ENCODE measurements at regions not wholly inside any gene's neighbourhood (a gene's known extent, or its start where the extent isn't known, plus 50 kb on each side); places are given as distances from the start of the nearest gene placed in this dataset.

DNA sequence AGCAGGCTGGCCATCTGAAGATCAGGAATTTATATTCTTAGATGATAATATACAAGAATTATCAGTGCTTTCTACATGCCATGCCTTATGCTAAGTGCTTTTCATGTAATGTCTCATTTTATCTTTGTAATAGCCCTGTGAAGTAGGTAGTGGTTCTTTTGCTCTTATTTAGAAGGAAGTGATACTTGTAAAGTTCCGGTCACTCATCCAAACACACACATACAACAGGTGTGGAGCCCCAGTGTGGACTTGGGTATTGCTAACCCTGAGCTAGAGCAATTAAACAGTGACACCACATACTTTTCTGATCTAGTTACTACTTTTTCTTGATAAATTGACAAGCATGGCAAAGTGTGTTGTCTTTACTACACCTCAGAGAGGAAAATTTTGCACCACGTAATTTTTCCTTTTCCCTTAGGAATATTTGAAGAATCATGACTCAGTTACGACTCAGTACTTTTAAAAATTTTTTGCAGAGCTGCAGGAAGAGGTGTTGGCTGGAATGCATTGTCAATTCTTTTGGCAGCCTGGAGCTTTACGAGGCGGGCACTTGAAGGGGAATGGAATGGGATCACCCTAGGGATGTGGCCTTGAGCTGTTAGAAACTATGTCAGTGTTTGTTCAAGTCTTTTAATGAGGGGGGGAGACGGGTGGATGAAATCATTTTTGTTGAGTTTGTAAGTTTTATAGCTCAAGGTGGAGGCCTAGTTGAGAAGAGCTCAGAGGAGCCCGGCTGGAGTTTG lies 212.5 kb upstream of the CELF2 start:
- peak; percentile 50 for DNase-seq (ENCODE audit: low read depth)
- H3K4me3 ChIP-seq (ENCODE audit: low read depth, low read length) = no peak overlapping the region
- TF ChIP-seq, protein P1, sequence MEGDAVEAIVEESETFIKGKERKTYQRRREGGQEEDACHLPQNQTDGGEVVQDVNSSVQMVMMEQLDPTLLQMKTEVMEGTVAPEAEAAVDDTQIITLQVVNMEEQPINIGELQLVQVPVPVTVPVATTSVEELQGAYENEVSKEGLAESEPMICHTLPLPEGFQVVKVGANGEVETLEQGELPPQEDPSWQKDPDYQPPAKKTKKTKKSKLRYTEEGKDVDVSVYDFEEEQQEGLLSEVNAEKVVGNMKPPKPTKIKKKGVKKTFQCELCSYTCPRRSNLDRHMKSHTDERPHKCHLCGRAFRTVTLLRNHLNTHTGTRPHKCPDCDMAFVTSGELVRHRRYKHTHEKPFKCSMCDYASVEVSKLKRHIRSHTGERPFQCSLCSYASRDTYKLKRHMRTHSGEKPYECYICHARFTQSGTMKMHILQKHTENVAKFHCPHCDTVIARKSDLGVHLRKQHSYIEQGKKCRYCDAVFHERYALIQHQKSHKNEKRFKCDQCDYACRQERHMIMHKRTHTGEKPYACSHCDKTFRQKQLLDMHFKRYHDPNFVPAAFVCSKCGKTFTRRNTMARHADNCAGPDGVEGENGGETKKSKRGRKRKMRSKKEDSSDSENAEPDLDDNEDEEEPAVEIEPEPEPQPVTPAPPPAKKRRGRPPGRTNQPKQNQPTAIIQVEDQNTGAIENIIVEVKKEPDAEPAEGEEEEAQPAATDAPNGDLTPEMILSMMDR (conservative IDR thresholded peaks at IDR 0.05; ENCODE audit: low read depth, low read length) = no peak

DNA sequence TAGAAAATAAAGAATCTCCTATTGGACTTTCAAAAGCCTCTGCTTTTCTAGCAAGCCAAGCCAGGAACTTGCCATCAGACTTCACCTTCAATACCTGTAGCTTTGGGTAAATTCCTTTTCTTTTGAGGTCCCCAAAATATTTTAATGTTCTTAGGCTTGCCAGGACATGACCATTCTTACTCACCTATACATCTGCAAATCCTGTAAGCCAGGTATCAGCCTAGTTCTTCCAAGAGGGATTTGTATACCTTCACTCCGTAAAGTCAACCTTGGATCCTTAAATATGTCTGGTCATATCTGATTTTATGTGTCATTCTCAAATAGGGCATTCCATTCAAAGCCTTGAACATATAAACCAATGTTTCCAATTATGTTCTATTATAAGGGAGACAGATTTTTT lies 210.6 kb upstream of the CELF2 start:
- no peak overlapping the region for H3K4me3 ChIP-seq (ENCODE audit: low read depth, low read length)
- TF ChIP-seq, protein P1 (conservative IDR thresholded peaks at IDR 0.05; ENCODE audit: low read depth, low read length) = no peak
- DNase-seq (ENCODE audit: low read depth) = no peak

DNA sequence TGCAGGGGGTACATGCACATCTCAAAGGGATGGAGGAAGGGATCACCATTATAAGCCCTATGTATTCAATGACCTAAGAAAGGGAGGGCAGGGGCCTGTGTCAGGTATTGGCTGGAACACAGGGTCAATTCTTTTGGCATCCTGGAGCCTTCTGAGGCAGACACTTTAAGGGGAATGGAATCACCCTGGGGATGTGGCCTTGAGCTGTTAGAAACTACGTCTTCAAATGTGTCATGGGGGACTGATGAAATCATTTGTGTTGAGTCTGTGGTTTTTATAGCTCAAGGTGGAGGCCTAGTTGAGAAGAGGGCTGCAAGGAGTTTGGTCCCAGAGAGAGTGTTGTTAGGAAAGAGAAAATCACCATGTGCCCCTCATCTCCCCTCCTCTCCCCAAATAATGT lies 206.1 kb upstream of the CELF2 start:
- TF ChIP-seq, protein P1 (conservative IDR thresholded peaks at IDR 0.05; ENCODE audit: low read depth, low read length) = no peak
- H3K4me3 ChIP-seq (ENCODE audit: low read depth, low read length) = no peak overlapping the region
- peak; percentile 62 for DNase-seq (ENCODE audit: low read depth)

- no peak for DNase-seq (ENCODE audit: low read depth)
- no peak overlapping the region for H3K4me3 ChIP-seq (ENCODE audit: low read depth, low read length)
- TF ChIP-seq, protein P1 (conservative IDR thresholded peaks at IDR 0.05; ENCODE audit: low read depth, low read length) = no peak
These were observed 204.0 kb upstream of the CELF2 start for GRCh38 chr10:10813656-10814055.

GRCh38 chr10:10814069-10814468 lies 203.6 kb upstream of the CELF2 start:
- DNase-seq (ENCODE audit: low read depth) = no peak
- H3K4me3 ChIP-seq (ENCODE audit: low read depth, low read length) = no peak overlapping the region
- TF ChIP-seq, protein P1 (conservative IDR thresholded peaks at IDR 0.05; ENCODE audit: low read depth, low read length) = no peak

DNA sequence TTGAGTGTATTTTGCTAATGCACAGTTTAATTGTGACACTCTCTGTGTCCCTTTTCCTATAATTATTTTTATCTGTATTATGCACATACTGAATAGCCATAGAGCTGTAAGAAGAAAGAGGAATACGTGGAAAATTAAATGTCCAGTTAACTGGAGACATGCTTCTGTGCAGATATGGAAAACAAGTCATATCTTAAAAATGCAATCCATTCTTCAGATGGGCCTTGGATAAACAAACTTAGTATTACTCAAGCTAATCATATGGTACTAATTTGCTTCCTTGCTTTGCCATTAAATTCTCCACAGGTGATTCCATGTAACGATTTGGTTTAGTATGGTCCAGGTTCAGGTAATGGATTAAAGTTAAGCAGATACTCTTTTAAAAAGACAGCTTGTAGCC lies 201.2 kb upstream of the CELF2 start:
- no peak overlapping the region for H3K4me3 ChIP-seq (ENCODE audit: low read depth, low read length)
- TF ChIP-seq, protein P1 (conservative IDR thresholded peaks at IDR 0.05; ENCODE audit: low read depth, low read length) = no peak
- DNase-seq (ENCODE audit: low read depth) = peak; percentile 65

- DNase-seq (ENCODE audit: low read depth) = no peak
- TF ChIP-seq, protein P1 (conservative IDR thresholded peaks at IDR 0.05; ENCODE audit: low read depth, low read length) = no peak
- H3K4me3 ChIP-seq (ENCODE audit: low read depth, low read length) = no peak overlapping the region
These were observed 200.1 kb upstream of the CELF2 start for GRCh38 chr10:10817609-10818008.

All from choroid plexus epithelial cell (primary cell).